Keratinocyte (primary cell): ENCODE measurements at regions not wholly inside any gene's neighbourhood (a gene's known extent, or its start where the extent isn't known, plus 50 kb on each side); places are given as distances from the start of the nearest gene placed in this dataset.

Experiments used
- DNase-seq: peaks from one replicate; pipeline ENCODE4 v3.0.0-alpha.2; 2011; ENCODE audit warnings: low read depth, missing footprints, low spot score
- FAIRE-seq: peaks from 2 replicates; lab custom pipeline; 2011; peaks lifted over from hg19 to GRCh38; lab: Jason Lieb, UNC
- H2AFZ ChIP-seq: 2 replicates; pipeline ENCODE4 v1.6.0; 2012; ENCODE audit warnings: low read length, control low read depth, inconsistent platforms; ENCODE audit not compliant: control insufficient read depth
- H3K27ac ChIP-seq: 2 replicates; pipeline ENCODE4 v1.5.1; 2011; ENCODE audit warnings: low read length; ENCODE audit not compliant: control insufficient read depth, insufficient read depth
- H3K27me3 ChIP-seq: 3 replicates; pipeline ENCODE4 v1.6.0; 2011; ENCODE audit warnings: low read length; ENCODE audit not compliant: control insufficient read depth, insufficient read depth; ENCODE audit errors: extremely low read depth
- H3K36me3 ChIP-seq, 2 experiments: 2 replicates in 1 of 2; 3 replicates in 1 of 2; pipeline ENCODE4 v1.5.1; 2011; ENCODE audit warnings: low read length in 2 of 2, mild to moderate bottlenecking in 1 of 2; ENCODE audit not compliant: control insufficient read depth in 2 of 2, insufficient read depth in 2 of 2; ENCODE audit errors: extremely low read depth in 1 of 2
- H3K4me1 ChIP-seq: 3 replicates; pipeline ENCODE4 v1.5.1; 2011; ENCODE audit warnings: low read length; ENCODE audit not compliant: control insufficient read depth, insufficient read depth; ENCODE audit errors: extremely low read depth
- H3K4me2 ChIP-seq: 3 replicates; pipeline ENCODE4 v1.6.0; 2011; ENCODE audit warnings: low read depth, low read length; ENCODE audit not compliant: control insufficient read depth, insufficient read depth; ENCODE audit errors: extremely low read depth
- H3K4me3 ChIP-seq, 3 experiments: fragments of 200-600 bp in 1 of 3; sonication (generic) in 1 of 3; 2 replicates in 2 of 3; 3 replicates in 1 of 3; pipeline ENCODE4 v1.5.1; 2011 to 2016; ENCODE audit warnings: low read length in 3 of 3, mild to moderate bottlenecking in 3 of 3, control low read depth in 2 of 3, inconsistent platforms in 1 of 3, low read depth in 1 of 3, mixed read lengths in 1 of 3, mixed run types in 1 of 3, moderate library complexity in 1 of 3; ENCODE audit not compliant: control insufficient read depth in 2 of 3, insufficient read depth in 2 of 3; ENCODE audit errors: extremely low read depth in 1 of 3
- H3K79me2 ChIP-seq: 2 replicates; pipeline ENCODE4 v1.6.0; 2012; ENCODE audit warnings: low read length; ENCODE audit not compliant: control insufficient read depth, insufficient read depth
- H3K9ac ChIP-seq: 3 replicates; pipeline ENCODE4 v1.6.0; 2011; ENCODE audit warnings: low read length; ENCODE audit not compliant: control insufficient read depth, insufficient read depth; ENCODE audit errors: extremely low read depth
- H3K9me1 ChIP-seq: 3 replicates; pipeline ENCODE4 v1.6.0; 2011; ENCODE audit warnings: low read length; ENCODE audit not compliant: control insufficient read depth, insufficient read depth; ENCODE audit errors: extremely low read depth
- H3K9me3 ChIP-seq: 2 replicates; pipeline ENCODE4 v1.5.1; 2012; ENCODE audit warnings: low read depth, low read length; ENCODE audit not compliant: control insufficient read depth
- H4K20me1 ChIP-seq: 3 replicates; pipeline ENCODE4 v1.6.0; 2011; ENCODE audit warnings: low read length; ENCODE audit not compliant: control insufficient read depth, insufficient read depth; ENCODE audit errors: extremely low read depth
- EZH2 ChIP-seq: IDR thresholded peaks from one replicate; pipeline ENCODE4 v1.6.1; 2012; ENCODE audit warnings: inconsistent platforms, mild to moderate bottlenecking, low read length, moderate library complexity
- dilution Hi-C: fragments of 300-500 bp; cut with MboI; formaldehyde crosslinking; loops from one replicate; pipeline ENCODE4 v1.7.0; 2020; ENCODE audit warnings: low sequenced_read_pairs; ENCODE audit not compliant: extremely low pct_ligation_motif_present
- TF ChIP-seq, protein P1 (sequence below), 3 experiments: IDR thresholded peaks in 1 of 3; conservative IDR thresholded peaks in 1 of 3; optimal IDR thresholded peaks in 1 of 3; 2 replicates in 2 of 3; 3 replicates in 1 of 3; pipeline versions ENCODE3 to v1.5.1; 2011; ENCODE audit warnings: low read length in 3 of 3, mild to moderate bottlenecking in 3 of 3, moderate library complexity in 2 of 3, control low read depth in 1 of 3, inconsistent platforms in 1 of 3; ENCODE audit not compliant: insufficient read depth in 2 of 3; ENCODE audit errors: extremely low read depth in 1 of 3

DNA sequence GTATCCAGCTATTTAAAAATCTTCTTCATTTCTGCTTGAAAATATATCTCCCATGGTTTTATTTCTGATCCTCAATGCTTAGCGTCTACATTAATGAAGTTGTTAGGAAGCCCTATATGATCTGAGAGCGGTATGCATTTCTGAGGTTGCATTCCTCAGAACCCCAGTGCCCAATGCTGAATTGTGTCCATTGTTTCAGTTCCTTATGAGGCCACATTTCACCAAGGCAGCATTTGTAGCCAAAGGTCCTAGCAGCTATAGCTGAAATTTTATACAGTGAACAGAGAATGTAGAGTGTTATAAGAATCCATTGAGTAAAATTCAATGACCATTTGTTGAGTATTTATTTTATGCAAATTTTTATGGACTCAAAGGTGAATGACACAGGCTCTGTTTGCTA lies 209.5 kb downstream of the PCDH7 start:
- Histone ChIP-seq H3K27ac (no peak overlapping the region), H3K79me2 (no peaks in the 10 kb centered on the region), H3K4me3 (no peak overlapping the region), H3K36me3 (no peaks in the 10 kb centered on the region), H4K20me1 (no peaks in the 10 kb centered on the region), H3K9me1 (no peaks in the 10 kb centered on the region), H3K4me1 (no peaks in the 10 kb centered on the region), H3K27me3 (no peaks in the 10 kb centered on the region), H3K9ac (no peak overlapping the region), H3K4me2 (no peak overlapping the region), H2AFZ (no peak overlapping the region), H3K9me3 (no peaks in the 10 kb centered on the region)
- no peak for DNase-seq
- no peak for TF ChIP-seq EZH2
- TF ChIP-seq, protein P1, sequence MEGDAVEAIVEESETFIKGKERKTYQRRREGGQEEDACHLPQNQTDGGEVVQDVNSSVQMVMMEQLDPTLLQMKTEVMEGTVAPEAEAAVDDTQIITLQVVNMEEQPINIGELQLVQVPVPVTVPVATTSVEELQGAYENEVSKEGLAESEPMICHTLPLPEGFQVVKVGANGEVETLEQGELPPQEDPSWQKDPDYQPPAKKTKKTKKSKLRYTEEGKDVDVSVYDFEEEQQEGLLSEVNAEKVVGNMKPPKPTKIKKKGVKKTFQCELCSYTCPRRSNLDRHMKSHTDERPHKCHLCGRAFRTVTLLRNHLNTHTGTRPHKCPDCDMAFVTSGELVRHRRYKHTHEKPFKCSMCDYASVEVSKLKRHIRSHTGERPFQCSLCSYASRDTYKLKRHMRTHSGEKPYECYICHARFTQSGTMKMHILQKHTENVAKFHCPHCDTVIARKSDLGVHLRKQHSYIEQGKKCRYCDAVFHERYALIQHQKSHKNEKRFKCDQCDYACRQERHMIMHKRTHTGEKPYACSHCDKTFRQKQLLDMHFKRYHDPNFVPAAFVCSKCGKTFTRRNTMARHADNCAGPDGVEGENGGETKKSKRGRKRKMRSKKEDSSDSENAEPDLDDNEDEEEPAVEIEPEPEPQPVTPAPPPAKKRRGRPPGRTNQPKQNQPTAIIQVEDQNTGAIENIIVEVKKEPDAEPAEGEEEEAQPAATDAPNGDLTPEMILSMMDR (optimal IDR thresholded peaks at IDR 0.05 in 1 of 3, IDR thresholded peaks at IDR 0.05 in 1 of 3, conservative IDR thresholded peaks at IDR 0.05 in 1 of 3; ENCODE audit: extremely low read depth in 1 of 3, insufficient read depth in 2 of 3, low read length in 3 of 3): no peak
- dilution Hi-C loops: no loop called here
- no peak for FAIRE-seq

DNA sequence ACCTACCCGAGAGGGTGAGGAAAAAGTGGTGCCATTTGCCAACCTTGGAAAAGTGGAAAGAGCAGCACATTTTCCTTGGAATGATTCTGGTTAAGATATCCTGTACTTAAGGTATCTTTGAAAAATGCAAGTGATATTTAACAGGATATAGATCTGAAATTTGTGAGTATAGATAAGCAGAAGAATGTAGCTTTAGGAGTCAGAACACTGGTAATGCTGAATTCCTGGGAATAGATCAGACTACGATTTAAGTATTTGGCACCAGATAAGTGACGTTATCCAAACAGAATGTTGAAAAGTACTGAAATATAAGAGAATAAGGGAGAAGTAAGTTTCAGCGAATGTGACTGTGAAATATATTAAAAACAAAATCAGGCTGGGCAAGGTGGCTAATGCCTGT lies 210.1 kb downstream of the PCDH7 start:
- Histone ChIP-seq H3K27ac (no peak overlapping the region), H3K36me3 (no peaks in the 10 kb centered on the region), H3K4me2 (no peak overlapping the region), H3K9me1 (no peaks in the 10 kb centered on the region), H3K79me2 (no peaks in the 10 kb centered on the region), H2AFZ (no peak overlapping the region), H3K27me3 (no peaks in the 10 kb centered on the region), H3K4me1 (no peaks in the 10 kb centered on the region), H3K9me3 (no peaks in the 10 kb centered on the region), H3K9ac (no peak overlapping the region), H3K4me3 (no peak overlapping the region), H4K20me1 (no peaks in the 10 kb centered on the region)
- FAIRE-seq: no peak
- no peak for DNase-seq
- dilution Hi-C loops: no loop called here
- TF ChIP-seq, protein P1 (optimal IDR thresholded peaks at IDR 0.05 in 1 of 3, IDR thresholded peaks at IDR 0.05 in 1 of 3, conservative IDR thresholded peaks at IDR 0.05 in 1 of 3; ENCODE audit: extremely low read depth in 1 of 3, insufficient read depth in 2 of 3, low read length in 3 of 3): no peak
- TF ChIP-seq EZH2: no peak
